Lower leg skin (tissue), 3 donors: ENCODE measurements at regions not wholly inside any gene's neighbourhood (a gene's known extent, or its start where the extent isn't known, plus 50 kb on each side); places are given as distances from the start of the nearest gene placed in this dataset.

Experiments used
- POLR2A ChIP-seq, 2 donors: fragments of 450-650 bp; IDR thresholded peaks; one replicate each; pipeline ENCODE4 v1.6.1; 2016 to 2017; ENCODE audit warnings: antibody characterized with exemption in 2 of 2, mild to moderate bottlenecking in 1 of 2, moderate library complexity in 1 of 2
- TF ChIP-seq, protein P1 (sequence below), 3 donors: fragments of 450-650 bp; IDR thresholded peaks; one replicate each; pipeline ENCODE4 v1.5.1; 2016; ENCODE audit warnings: antibody characterized with exemption in 3 of 3, mild to moderate bottlenecking in 3 of 3, moderate library complexity in 2 of 3

GRCh38 chr1:29482064-29482463 is 245.7 kb downstream of the PTPRU start:
- TF ChIP-seq, protein P1, sequence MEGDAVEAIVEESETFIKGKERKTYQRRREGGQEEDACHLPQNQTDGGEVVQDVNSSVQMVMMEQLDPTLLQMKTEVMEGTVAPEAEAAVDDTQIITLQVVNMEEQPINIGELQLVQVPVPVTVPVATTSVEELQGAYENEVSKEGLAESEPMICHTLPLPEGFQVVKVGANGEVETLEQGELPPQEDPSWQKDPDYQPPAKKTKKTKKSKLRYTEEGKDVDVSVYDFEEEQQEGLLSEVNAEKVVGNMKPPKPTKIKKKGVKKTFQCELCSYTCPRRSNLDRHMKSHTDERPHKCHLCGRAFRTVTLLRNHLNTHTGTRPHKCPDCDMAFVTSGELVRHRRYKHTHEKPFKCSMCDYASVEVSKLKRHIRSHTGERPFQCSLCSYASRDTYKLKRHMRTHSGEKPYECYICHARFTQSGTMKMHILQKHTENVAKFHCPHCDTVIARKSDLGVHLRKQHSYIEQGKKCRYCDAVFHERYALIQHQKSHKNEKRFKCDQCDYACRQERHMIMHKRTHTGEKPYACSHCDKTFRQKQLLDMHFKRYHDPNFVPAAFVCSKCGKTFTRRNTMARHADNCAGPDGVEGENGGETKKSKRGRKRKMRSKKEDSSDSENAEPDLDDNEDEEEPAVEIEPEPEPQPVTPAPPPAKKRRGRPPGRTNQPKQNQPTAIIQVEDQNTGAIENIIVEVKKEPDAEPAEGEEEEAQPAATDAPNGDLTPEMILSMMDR (IDR thresholded peaks at IDR 0.05): no peak
- TF ChIP-seq POLR2A (IDR thresholded peaks at IDR 0.05): no peak
